GM12872 (cell line): ENCODE measurements at regions not wholly inside any gene's neighbourhood (a gene's known extent, or its start where the extent isn't known, plus 50 kb on each side); places are given as distances from the start of the nearest gene placed in this dataset.

ENCODE experiments used
- CTCF ChIP-seq: IDR thresholded peaks from 3 replicates; pipeline ENCODE4 v1.5.1; 2011; ENCODE audit warnings: low read depth, mild to moderate bottlenecking, low read length, moderate library complexity; ENCODE audit not compliant: insufficient read depth

- no peak for TF ChIP-seq CTCF
Observed at GRCh38 chr3:35484929-35485530, 154.3 kb upstream of the ARPP21 start.

GRCh38 chr3:35486295-35486694, 153.0 kb upstream of the ARPP21 start:
- TF ChIP-seq CTCF: no peak

GRCh38 chr3:35487376-35487775, 151.9 kb upstream of the ARPP21 start:
- TF ChIP-seq CTCF: no peak

GRCh38 chr3:35488526-35488925, 150.8 kb upstream of the ARPP21 start:
- no peak for TF ChIP-seq CTCF

GRCh38 chr3:35492841-35493240, 146.5 kb upstream of the ARPP21 start:
- TF ChIP-seq CTCF: no peak

GRCh38 chr3:35498506-35499210, 140.7 kb upstream of the ARPP21 start:
- TF ChIP-seq CTCF: no peak

GRCh38 chr3:35500641-35501350, 138.5 kb upstream of the ARPP21 start:
- no peak for TF ChIP-seq CTCF
